NCI-H1417 (cell line): ENCODE measurements at regions not wholly inside any gene's neighbourhood (a gene's known extent, or its start where the extent isn't known, plus 50 kb on each side); places are given as distances from the start of the nearest gene placed in this dataset.
"Not testable (repeated sequence)": the region's sequence is repeated elsewhere in the genome, so short reads cannot be mapped to it uniquely, and the experiment has no call there.

Experiments
- DNase-seq, 3 experiments: peaks; one replicate each; lab custom pipeline; 2025; lab: John Stamatoyannopoulos, UW

DNA sequence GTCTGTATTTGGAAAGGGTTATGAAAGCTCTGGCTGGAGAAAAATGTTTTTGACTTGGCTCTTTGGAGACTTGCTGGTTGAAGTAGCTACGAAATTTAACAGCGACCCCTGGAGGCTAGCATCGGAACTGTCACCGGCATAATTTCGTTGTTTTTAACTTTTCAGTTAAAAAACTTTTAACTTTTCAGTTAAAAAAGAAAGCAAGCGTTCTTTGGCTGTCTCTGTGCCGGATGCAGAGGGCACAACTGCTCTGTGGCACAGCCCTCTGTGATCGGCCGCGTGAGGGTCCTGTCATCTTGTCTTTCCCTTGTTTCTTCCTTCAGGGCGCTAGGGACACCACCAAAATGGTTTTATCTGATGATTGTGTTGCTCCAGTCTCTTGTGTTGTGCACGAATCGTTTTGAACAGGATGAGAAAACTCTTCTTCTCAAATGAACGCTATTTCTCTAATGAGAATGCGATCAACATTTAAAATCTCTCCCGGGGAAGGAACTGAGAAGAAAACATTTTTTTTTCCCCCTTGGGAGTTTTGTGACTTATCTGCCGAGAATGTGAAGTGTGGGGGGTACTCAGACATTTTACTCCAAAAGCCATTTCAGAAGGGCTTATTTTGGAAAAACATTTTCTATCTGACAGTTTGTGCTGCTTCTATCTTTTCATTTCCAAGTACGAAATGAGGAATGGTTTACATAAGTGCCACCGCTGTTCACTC lies 57.1 kb downstream of the ADCYAP1 start:
- DNase-seq, result peak; percentile 23 to 59 (median 58)

DNA sequence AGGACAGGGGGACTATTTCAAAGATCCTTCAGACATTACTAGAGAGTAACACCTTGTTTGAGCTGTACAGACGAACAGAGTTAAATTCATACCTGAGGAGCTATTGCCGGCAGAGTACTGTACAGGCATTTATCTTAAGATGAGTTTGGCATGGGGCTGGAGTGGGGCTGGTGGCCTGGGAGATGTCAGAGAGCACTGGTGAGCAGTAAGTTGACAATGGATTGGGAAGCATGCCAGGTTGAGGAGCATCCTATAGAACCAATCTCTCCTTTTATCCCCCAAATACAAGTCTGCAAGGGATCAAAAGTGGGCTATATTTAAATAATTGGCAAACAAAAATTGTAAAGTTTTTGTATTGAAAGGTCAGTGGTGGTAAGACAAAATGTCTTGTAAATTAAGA lies 58.6 kb downstream of the ADCYAP1 start:
- no peak for DNase-seq

DNA sequence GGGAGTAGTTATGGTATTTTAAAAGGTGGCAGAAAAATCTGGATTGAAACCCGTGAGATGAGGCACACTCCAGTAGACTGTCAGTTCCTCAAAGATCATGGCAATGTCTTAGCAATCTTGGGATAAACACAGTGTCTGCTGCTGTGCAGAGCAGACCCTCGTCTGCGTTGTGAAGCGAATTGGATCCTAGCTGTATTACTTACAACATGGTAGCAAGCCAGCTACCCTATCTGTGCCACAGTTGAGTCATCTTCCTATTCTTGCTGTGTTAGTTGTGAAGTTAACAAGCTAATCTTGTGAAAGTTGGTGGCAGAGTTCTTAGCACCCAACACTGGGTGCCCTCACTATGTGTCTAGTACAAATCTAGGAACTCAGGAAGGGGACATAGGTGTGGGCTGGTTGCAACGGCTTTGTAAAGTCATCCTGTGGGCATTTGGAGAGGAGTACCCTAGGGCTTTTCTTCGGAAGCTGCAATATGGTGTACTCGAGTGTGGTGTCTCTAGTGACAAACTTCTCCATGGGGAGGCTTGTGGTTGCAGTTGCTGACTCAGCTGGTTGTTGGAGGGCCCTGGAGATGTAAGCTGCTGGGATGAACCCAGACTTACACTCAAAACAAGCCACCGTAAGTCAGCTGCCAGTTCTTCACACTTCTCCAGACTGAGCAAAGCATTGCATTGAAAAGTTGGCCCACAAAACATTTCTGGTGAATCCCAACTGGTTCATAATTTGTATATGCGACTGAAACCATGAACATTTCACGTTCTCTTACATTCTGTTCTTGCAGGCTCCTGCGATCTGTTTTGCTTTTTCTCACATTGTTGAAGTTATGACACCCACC lies 61.5 kb downstream of the ADCYAP1 start:
- DNase-seq, result no peak

DNA sequence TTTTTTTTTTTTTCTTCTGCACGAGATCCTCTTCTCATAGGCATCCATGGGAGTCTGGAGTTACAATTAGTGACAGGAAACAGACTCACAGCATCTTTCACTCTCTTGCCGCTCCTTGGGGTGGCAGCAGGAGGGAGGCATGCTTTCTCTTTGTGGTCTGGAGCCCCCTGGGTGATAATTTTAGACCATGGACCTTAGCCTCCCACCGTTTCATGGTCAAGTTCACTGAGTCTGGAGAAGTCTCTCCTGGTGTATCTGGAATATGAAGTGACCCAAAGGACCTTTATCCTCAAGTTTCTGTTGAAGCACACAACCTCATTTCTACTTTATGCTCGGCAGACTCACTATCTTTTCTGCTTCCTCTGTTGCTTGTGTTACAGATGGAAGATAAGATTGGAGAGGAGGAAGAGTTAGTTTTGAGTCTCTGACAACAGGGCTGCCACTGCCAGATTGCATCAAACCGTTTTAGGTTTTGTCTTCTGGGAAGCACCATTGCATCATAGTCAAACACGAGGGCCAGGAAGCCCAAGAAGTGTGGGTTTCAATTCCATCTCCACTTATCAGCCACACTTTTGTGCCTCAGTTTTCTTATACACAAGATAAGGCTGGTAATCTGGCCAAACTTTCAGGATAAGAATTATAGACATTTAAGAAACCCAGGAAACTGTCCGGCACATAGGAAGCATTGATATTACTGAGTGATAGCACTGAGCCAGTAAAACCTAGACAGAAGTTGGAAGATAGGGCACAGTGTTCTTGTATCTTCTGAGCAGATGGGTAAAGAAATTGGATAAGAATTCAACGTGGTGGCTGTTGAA lies 62.3 kb downstream of the ADCYAP1 start:
- no peak for DNase-seq

DNA sequence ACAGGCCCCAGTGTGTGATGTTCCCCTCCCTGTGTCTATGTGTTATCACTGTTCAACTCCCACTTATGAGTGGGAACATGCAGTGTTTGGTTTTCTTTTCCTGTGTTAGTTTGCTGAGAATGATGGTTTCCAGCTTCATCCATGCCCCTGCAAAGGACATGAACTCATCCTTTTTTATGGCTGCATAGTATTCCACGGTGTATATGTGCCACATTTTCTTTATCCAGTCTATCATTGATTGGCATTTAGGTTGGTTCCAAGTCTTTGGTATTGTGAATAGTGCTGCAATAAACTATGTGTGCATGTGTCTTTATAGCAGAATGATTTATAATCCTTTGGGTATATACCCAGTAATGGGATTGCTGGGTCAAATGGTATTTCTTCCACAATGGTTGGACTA lies 64.2 kb downstream of the ADCYAP1 start:
- not testable (repeated sequence) for DNase-seq

DNA sequence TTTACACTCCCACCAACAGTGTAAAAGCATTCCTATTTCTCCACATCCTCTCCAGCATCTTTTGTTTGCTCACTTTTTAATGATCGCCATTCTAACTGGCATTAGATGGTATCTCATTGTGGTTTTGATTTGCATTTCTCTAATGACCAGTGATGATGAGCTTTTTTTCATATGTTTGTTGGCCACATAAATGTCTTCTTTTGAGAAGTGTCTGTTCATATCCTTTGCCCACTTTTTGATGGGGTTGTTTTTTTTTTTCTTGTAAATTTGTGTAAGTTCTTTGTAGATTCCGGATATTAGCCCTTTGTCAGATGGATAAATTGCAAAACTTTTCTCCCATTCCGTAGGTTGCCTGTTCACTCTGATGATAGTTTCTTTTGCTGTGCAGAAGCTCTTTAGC lies 64.6 kb downstream of the ADCYAP1 start:
- not testable (repeated sequence) for DNase-seq

DNA sequence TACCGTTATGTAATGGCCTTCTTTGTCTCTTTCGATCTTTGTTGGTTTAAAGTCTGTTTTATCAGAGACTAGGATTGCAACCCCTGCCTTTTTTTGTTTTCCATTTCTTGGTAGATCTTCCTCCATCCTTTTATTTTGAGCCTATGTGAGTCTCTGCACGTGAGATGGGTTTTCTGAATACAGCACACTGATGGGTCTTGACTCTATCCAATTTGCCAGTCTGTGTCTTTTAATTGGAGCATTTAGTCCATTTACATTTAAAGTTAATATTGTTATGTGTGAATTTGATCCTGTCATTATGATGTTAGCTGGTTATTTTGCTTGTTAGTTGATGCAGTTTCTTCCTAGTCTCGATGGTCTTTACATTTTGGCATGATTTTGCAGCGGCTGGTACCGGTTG lies 69.9 kb downstream of the ADCYAP1 start:
- DNase-seq, result not testable (repeated sequence)

DNA sequence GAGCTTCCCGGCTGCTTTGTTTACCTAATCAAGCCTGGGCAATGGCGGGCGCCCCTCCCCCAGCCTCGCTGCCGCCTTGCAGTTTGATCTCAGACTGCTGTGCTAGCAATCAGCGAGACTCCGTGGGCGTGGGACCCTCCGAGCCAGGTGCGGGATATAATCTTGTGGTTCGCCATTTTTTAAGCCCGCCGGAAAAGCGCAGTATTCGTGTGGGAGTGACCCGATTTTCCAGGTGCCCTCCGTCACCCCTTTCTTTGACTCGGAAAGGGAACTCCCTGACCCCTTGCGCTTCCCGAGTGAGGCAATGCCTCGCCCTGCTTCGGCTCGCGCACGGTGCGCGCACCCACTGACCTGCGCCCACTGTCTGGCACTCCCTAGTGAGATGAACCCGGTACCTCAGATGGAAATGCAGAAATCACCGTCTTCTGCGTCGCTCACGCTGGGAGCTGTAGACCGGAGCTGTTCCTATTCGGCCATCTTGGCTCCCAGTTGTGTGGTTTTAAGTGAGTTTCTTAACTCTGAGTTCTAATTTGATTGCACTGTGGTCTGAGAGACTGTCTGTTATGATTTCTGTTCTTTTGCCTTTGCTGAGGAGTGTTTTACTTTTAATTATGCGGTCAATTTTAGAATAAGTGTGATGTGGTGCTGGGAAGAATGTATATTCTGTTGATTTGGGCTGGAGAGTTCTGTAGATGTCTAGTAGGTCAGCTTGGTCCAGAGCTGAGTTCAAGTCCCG lies 71.9 kb downstream of the ADCYAP1 start:
- not testable (repeated sequence) for DNase-seq

DNA sequence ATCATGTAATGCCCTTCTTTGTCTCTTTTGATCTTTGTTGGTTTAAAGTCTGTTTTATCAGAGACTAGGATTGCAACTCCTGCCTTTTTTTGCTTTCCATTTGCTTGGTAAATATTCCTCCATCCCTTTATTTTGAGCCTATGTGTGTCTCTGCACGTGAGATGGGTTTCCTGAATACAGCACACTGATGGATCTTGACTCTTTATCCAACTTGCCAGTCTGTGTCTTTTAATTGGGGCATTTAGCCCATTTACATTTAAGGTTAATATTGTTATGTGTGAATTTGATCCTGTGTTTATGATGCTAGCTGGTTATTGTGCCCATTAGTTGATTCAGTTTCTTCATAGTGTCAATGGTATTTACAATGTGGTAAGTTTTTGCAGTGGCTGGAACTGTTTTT lies 72.7 kb downstream of the ADCYAP1 start:
- not testable (repeated sequence) for DNase-seq

DNA sequence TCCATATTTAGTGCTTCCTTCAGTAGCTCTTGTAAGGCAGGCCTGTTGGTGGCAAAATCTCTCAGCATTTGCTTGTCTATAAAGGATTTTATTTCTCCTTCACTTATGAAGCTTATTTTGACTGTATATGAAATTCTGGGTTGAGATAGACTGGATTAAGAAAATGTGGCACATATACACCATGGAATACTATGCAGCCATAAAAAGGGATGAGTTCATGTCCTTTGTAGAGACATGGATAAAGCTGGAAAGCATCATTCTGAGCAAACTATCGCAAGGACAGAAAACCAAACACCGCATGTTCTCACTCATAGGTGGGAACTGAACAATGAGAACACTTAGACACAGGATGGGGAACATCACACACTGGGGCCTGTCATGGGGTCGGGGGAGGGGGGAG lies 73.1 kb downstream of the ADCYAP1 start:
- DNase-seq, result not testable (repeated sequence)

DNA sequence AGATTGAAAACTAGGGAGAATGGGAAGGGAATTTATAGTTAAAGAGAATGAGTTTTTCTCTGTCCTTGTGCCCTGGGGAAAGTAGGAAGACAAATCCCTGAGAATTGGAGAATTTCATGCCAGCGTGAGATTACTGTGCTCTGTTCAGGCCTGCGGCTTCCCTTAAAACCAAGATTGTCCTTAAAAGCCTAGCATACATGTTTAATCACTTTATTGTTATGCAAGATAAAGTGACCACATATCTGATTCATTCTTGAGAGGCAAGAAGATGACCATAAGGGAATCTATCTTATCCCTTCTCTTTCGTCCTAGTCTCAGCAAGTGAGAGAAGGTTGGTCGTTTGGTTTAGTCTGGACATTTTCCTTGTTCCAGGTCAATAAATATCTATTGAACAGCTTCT lies 75.9 kb downstream of the ADCYAP1 start:
- DNase-seq, result no peak

DNA sequence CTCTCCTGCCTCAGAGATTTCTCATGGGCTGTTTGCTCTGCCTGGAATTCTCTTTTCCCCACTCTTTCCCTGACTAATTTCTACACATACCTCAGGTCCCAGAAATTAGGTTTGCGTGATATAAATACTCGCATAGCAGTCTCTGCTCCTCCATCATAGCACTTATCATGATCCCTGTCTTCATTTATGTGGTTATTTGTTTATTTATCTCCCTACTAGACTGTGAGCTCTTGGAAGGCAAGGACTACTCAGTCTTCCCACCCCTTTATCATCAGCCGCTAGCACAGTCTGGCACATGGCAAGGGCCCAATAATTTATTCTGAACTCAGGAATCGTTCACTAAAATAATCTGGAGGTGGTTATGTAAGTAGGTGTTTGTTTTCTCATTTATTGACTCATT lies 79.3 kb downstream of the ADCYAP1 start:
- no peak for DNase-seq

DNA sequence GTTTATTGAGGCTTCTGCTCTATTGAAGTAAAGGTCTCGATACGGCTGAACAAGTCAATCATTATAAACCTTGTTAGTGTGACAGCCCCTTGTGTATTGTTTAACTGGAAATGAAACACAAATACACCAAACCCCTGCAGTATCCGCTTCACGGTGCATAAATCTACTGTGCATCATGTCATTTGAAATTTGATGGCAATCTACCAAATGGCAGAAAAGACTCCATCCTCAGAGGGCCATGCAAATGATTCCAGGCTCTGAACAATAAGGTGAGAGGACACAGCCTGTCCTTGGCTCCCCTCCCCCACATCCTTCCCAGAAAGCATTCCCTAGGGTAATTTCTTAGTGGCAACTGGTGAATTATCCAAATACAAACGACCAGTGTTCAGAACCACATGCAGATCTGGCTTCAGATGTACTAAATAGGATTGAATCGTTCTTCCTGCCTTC lies 80.6 kb downstream of the ADCYAP1 start:
- peak; percentile 60 to 89 (median 85) for DNase-seq

DNA sequence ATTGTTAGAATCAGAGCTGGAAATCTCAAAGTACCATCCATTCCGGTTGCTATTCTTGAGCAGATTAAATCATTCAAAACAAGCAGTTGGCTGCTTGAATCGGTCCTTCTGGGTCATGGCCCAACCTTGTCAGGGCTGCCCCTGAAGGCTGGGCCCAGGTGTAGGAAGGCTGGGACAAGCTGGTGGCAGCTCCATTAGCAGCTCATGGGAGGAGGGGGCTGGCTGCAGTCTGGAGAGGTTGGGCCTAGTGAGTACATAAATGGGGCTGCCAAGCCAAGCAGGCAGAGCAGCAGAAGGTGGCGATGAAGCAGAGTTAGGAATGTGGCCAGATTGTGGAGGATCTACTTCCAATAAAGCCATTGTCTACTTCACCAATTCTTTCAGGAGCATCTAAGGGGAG lies 81.4 kb downstream of the ADCYAP1 start:
- DNase-seq, result no peak

DNA sequence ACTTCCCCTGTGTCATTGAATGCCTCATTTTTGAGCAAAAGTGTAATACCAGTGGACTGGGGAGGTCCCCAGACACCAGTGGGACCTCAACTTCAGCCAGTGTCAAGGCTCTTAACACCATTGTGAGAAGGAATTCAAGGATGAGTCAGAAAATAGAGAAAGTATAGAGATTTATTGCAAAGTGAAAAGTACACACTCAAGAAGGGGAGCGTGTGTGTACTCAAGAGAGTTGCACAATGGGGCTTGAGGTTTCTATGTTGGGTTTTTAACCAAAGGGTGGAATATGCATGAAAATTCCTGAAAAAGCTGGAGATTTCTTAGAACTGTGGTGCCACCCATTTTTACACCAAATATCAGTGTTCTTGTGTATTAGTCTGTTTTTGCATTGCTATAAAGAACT lies 81.9 kb downstream of the ADCYAP1 start:
- no peak for DNase-seq

DNA sequence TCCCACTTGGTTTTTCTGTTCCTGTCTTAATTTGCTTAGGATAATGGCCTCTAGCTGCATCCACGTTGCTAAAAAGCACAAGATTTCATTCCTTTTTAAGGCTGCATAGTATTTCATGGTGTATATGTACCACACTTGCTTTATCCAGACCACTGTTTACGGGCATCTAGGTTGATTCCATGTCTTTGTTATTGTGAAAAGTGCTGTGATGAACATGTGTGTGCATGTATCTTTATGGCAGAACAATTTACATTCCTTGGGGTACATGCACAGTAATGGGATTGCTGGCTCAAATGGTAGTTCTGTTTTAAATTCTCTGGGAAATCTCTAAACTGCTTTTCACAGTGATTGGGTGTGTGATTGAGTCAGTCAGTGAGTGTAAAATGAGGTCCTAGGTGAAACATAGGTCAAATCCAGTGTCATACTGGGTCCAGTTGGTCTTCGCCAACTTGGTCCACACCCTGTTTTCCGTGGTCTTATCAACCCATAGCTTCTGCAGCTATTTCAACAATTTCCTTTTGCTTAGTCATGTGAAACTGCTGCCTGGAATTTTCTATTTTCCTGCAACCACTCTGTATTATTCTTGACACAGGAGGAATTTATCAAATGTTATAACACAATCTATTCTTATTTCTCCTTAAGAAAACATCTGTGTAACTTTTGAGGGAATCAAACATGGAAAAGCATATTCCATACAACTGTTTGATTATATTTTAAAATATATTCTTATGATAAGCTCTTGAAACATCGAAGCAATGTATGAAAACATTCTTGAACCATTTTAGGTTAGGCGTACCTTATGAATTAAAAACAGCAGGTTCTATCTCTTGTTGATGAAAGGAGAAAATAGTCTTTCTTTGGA lies 82.9 kb downstream of the ADCYAP1 start:
- DNase-seq, result no peak

DNA sequence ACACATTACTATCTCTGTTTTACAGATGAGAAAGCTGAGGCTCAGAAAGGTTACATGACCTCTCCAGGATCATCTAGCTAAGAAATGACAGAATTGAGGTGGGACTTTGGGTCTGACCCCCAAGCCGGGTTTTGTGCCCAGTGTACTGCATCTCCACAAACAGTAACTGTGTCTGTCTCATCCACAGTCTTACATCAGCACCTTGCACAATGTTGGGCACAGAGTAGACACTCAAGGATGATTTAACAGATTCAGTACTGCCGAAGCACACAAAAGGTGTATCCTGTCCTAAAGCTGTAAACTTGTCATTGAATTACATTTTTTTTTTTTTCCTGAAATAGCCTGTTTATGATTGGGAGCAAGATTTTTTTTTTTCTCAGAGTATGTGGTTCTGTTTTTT lies 84.8 kb downstream of the ADCYAP1 start:
- no peak for DNase-seq

DNA sequence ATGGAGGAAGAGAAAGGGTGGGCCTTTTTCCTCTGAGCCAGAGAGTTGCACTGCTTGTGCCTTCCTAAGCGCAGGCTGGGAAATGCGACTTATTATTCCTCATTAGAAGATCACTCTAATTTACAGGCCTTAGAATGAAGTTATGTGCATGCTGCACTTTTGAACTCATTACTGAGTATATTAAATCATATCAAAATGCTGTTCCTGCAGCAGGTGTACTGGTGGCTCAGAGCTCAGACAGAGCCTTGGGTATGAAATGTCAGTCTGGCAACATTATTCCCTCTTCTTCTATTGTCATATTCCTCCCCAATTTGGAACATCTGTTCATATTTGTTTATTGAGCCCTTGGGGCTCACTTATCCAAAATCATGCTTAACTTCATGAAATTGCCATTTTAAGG lies 85.5 kb downstream of the ADCYAP1 start:
- no peak for DNase-seq

DNA sequence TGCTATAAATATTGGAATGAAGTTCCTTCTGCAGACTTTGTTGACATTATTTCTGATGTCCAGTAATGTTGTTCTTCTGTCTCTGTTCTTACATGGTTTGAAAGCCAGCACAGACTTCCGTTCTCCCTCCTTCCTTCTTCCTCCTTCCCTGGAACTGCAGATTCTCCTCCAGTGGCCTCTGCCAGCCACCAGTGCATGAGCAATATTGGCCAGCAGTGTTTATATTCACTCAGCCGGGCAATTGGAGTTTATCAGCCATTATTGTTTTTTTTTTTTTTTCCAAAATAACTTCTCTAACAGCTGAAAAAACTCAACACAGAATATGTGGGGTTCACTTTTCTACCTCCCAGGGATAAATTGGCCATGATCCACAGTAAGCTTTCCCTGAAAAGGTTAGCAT lies 86.8 kb downstream of the ADCYAP1 start:
- DNase-seq, result no peak

DNA sequence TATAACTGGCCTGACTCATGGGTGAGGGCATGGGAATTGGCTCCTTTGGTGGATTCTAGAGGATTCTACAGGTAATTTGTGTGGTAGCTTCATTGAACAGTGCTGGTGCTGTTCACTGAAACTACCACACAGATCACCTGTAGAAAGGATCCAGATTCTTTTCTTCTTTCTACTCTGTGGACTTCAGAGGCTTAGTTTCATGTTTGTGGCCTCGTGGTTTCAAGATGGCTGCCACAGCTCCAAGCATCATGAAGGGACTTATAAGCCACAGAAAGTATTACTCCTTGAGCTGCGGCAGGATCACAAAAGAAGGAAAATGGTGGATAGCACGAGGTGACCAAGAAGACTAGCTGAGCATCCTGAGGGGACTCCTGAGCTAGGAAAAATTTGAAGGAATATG lies 88.9 kb downstream of the ADCYAP1 start:
- DNase-seq, result no peak

DNA sequence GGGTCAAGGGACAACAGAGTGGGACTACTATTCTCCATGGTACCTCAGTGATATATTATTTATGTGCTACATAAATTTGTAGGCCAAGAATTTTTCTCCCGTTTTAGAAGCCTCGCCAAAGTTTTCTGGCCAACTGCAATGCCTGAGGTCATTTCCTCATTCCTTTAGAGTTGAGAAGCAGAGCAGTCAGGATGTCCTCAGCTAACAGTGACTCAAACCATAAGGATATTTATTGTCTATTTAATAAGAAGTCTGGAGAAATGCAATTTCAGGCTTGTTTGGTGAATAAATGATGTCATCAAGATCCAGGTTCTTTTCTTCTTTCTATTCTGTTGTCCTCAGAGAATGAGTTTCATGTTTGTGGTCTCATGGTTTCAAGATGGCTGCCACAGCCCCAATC lies 91.0 kb downstream of the ADCYAP1 start:
- DNase-seq, result no peak
